HUES6 (cell line): ENCODE measurements at regions not wholly inside any gene's neighbourhood (a gene's known extent, or its start where the extent isn't known, plus 50 kb on each side); places are given as distances from the start of the nearest gene placed in this dataset.

Experiments used
- H3K27ac ChIP-seq: 2 replicates; pipeline ENCODE4 v1.7.0; 2013; ENCODE audit warnings: low read depth, mild to moderate bottlenecking, low read length, inconsistent platforms
- H3K27me3 ChIP-seq: 2 replicates; pipeline ENCODE4 v1.6.1; 2013; ENCODE audit warnings: low read length; ENCODE audit not compliant: control insufficient read depth, insufficient read depth
- H3K36me3 ChIP-seq: 2 replicates; pipeline ENCODE4 v1.6.1; 2013; ENCODE audit warnings: low read length; ENCODE audit not compliant: control insufficient read depth, insufficient read depth
- H3K4me1 ChIP-seq: 2 replicates; pipeline ENCODE4 v1.6.1; 2013; ENCODE audit warnings: low read length; ENCODE audit not compliant: control insufficient read depth, insufficient read depth
- H3K4me3 ChIP-seq: 2 replicates; pipeline ENCODE4 v1.5.1; 2013; ENCODE audit warnings: low read depth, low read length
- H3K9ac ChIP-seq: one replicate; pipeline ENCODE4 v1.6.1; 2013; ENCODE audit warnings: mild to moderate bottlenecking, low read length
- H3K9me3 ChIP-seq: 2 replicates; pipeline ENCODE4 v1.6.1; 2013; ENCODE audit warnings: low read depth, low read length; ENCODE audit not compliant: control insufficient read depth, insufficient read depth

GRCh38 chr2:47272905-47273758 lies 96.0 kb upstream of the EPCAM start:
- Histone ChIP-seq H3K27ac (no peak overlapping the region), H3K4me1 (peaks cover 30% of the 10 kb centered on the region), H3K9ac (peak overlapping the region; percentile 13), H3K4me3 (peak overlapping the region; percentile 52; the same call in 1 of the 2 replicates), H3K9me3 (no peaks in the 10 kb centered on the region), H3K27me3 (no peaks in the 10 kb centered on the region), H3K36me3 (no peaks in the 10 kb centered on the region)

GRCh38 chr2:47272031-47272864 lies 95.9 kb upstream of the CALM2 start:
- H3K9ac ChIP-seq: no peak overlapping the region

GRCh38 chr2:47271054-47272000 lies 95.0 kb upstream of the CALM2 start:
- H3K4me3 ChIP-seq: no peak overlapping the region
- no peak overlapping the region for H3K27ac ChIP-seq

More at GRCh38 chr2:47272031-47272864, 95.9 kb upstream of the CALM2 start:
- Histone ChIP-seq H3K9me3 (no peaks in the 10 kb centered on the region), H3K27me3 (no peaks in the 10 kb centered on the region), H3K4me1 (peaks cover 33% of the 10 kb centered on the region), H3K4me3 (peak overlapping the region; percentile 52), H3K36me3 (no peaks in the 10 kb centered on the region), H3K27ac (no peak overlapping the region)

DNA sequence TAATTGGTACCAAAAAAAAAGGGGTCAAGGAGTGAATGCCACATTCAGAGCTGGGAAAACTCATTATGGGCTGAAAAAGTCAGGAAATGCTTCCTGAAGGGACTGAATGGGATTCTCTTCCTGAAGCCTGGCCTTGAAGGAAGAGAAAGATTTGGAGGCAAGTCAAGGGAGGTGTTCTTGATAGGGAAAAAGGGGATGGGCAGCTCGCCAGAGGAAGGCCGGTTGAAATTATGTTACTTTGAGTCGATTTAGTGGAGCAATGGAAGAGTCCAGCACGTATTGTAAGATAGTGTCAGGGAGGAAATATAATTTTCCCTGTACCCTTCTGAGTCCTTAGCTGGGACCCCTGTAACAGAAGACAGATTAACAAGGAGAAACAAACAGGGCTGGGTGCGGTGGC lies 94.1 kb upstream of the CALM2 start:
- Histone ChIP-seq H3K36me3 (no peaks in the 10 kb centered on the region), H3K4me3 (no peak overlapping the region), H3K27ac (no peak overlapping the region), H3K9ac (no peak overlapping the region), H3K4me1 (peaks cover 49% of the 10 kb centered on the region), H3K27me3 (no peaks in the 10 kb centered on the region), H3K9me3 (no peaks in the 10 kb centered on the region)

More at GRCh38 chr2:47271054-47272000, 95.0 kb upstream of the CALM2 start:
- Histone ChIP-seq H3K4me1 (peaks cover 40% of the 10 kb centered on the region), H3K27me3 (no peaks in the 10 kb centered on the region), H3K9ac (no peak overlapping the region), H3K9me3 (no peaks in the 10 kb centered on the region), H3K36me3 (no peaks in the 10 kb centered on the region)

- Histone ChIP-seq H3K9ac (no peak overlapping the region), H3K9me3 (no peaks in the 10 kb centered on the region), H3K4me3 (no peak overlapping the region), H3K4me1 (peaks cover 55% of the 10 kb centered on the region), H3K36me3 (no peaks in the 10 kb centered on the region), H3K27me3 (no peaks in the 10 kb centered on the region), H3K27ac (no peak overlapping the region)
Measured at GRCh38 chr2:47269316-47270232, 93.3 kb upstream of the CALM2 start.

- H3K27me3 ChIP-seq: no peaks in the 10 kb centered on the region
- no peaks in the 10 kb centered on the region for H3K9me3 ChIP-seq
- H3K27ac ChIP-seq: no peak overlapping the region
- no peaks in the 10 kb centered on the region for H3K36me3 ChIP-seq
- no peak overlapping the region for H3K4me3 ChIP-seq
- H3K4me1 ChIP-seq: peaks cover 47% of the 10 kb centered on the region
- no peak overlapping the region for H3K9ac ChIP-seq
Measured at GRCh38 chr2:47267711-47268086, 91.4 kb upstream of the CALM2 start.

GRCh38 chr2:47266939-47267710 lies 90.8 kb upstream of the CALM2 start:
- Histone ChIP-seq H3K27ac (no peak overlapping the region), H3K27me3 (no peaks in the 10 kb centered on the region), H3K9ac (no peak overlapping the region), H3K9me3 (no peaks in the 10 kb centered on the region), H3K4me1 (peaks cover 43% of the 10 kb centered on the region), H3K36me3 (no peaks in the 10 kb centered on the region), H3K4me3 (no peak overlapping the region)

- Histone ChIP-seq H3K9me3 (no peaks in the 10 kb centered on the region), H3K27me3 (no peaks in the 10 kb centered on the region), H3K4me3 (no peak overlapping the region), H3K4me1 (peaks cover 42% of the 10 kb centered on the region), H3K27ac (no peak overlapping the region), H3K36me3 (no peaks in the 10 kb centered on the region), H3K9ac (peak overlapping the region; percentile 8)
Measured at GRCh38 chr2:47265751-47266231, 89.5 kb upstream of the CALM2 start.

- H3K4me1 ChIP-seq: peaks cover 42% of the 10 kb centered on the region
- no peaks in the 10 kb centered on the region for H3K27me3 ChIP-seq
- H3K9ac ChIP-seq: no peak overlapping the region
- H3K4me3 ChIP-seq: no peak overlapping the region
- no peaks in the 10 kb centered on the region for H3K9me3 ChIP-seq
- no peaks in the 10 kb centered on the region for H3K36me3 ChIP-seq
- H3K27ac ChIP-seq: no peak overlapping the region; the same call in 1 of the 2 replicates
Measured at GRCh38 chr2:47265158-47265557, 88.8 kb upstream of the CALM2 start.
